SU-DHL-6 (cell line): ENCODE measurements at regions not wholly inside any gene's neighbourhood (a gene's known extent, or its start where the extent isn't known, plus 50 kb on each side); places are given as distances from the start of the nearest gene placed in this dataset.

Experiments used
- CTCF ChIP-seq: fragments of 200-600 bp; sonication (generic); IDR thresholded peaks from one replicate; pipeline ENCODE4 v1.5.1; 2017; ENCODE audit warnings: antibody characterized with exemption, mild to moderate bottlenecking, low read length, moderate library complexity; ENCODE audit not compliant: insufficient read depth, poor library complexity, severe bottlenecking
- EZH2phosphoT487 ChIP-seq: fragments of 200-600 bp; sonication (generic), shearing (Covaris generic); conservative IDR thresholded peaks from 2 replicates; pipeline ENCODE4 v1.6.1; 2018; ENCODE audit warnings: mild to moderate bottlenecking, antibody characterized with exemption, low read length, moderate library complexity, mixed read lengths

DNA sequence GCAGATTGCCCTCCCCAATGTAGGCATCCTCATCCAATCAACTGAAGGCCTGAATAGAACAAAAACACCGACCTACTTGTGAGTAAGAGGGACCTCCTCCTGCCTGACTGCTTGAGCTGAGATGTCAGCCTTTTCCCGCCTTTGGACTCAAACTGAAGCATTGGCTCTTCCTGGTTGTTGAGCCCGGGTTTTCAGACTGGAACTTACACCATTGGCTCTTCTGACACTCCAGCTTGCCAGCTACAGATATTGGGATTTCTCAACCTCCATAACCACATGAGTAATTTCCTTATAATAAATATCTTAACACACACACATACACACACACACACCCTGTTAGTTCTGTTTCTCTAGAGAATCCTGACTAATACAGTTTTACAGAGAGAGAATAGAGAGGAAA, 173.4 kb upstream of the NTF3 start:
- no peak for TF ChIP-seq CTCF
- TF ChIP-seq EZH2phosphoT487, result no peak
